ENCODE measurements at regions not wholly inside any gene's neighbourhood (a gene's known extent, or its start where the extent isn't known, plus 50 kb on each side); places are given as distances from the start of the nearest gene placed in this dataset.

DNA sequence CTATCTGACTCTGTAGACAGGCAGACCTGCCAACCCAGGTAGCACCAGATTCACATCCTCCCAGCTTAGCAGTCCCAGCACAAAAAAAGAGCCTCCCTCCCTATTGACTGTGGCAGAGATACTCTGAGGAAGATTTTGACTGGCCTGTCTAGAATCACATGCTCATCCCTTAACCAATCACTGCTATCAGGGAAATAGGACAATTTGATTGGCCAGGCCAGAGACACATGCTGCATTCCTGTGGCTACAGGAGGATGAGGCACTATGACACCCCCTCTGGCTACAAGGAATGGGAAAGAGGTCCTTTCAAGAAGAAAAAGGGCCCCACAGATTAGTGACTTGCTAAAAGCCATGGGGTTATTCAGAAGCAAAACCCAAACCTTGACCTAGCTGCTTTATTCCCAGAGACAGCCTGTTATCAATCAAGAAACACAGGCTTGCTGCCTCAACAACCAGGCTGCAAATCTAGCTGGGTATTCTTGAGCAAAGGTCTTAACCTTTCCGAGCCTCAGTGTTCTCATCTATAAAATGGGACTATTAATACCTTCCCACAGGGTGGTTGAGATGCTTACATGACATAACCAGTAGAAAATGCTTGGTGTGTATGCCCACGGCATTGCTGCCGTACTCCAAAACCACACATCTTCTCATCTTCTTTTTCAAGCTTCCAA, 147.6 kb downstream of the BCOR start:
- TF ChIP-seq EZH2phosphoT487 (IDR thresholded peaks at IDR 0.05; ENCODE audit: insufficient read depth, low read depth), result no peak
- no peak for TF ChIP-seq EZH2 (IDR thresholded peaks at IDR 0.05; ENCODE audit: insufficient read depth, poor library complexity, severe bottlenecking)
- no peak overlapping the region for H3K4me2 ChIP-seq (ENCODE audit: unreplicated experiment)
- no peak overlapping the region for H3K27ac ChIP-seq
- in situ Hi-C loops (cut with MboI), result no loop called here
- H3K79me2 ChIP-seq (ENCODE audit: insufficient read depth), result no peaks in the 10 kb centered on the region
- no peak overlapping the region for H2AFZ ChIP-seq
- no peaks in the 10 kb centered on the region for H3K9me2 ChIP-seq (ENCODE audit: insufficient read depth)
- WGBS, 2 experiments (ENCODE audit: low coverage in 1 of 2, low lambda C conversion rate in 2 of 2, missing lambda C conversion rate in 2 of 2), result 94 to 97% methylated on average over 3 of the region's 3 CpGs
- H3K4me1 ChIP-seq (ENCODE audit: insufficient read depth), result no peaks in the 10 kb centered on the region
- H3K27me3 ChIP-seq (replicated peaks; ENCODE audit: insufficient read depth), result no peaks in the 10 kb centered on the region
- H4K20me1 ChIP-seq (ENCODE audit: insufficient read depth), result no peaks in the 10 kb centered on the region
- no peak overlapping the region for H3K9ac ChIP-seq
- H3K36me3 ChIP-seq (ENCODE audit: low read depth), result no peaks in the 10 kb centered on the region
- H3K9me3 ChIP-seq (ENCODE audit: low read depth), result no peaks in the 10 kb centered on the region
- no peaks in the 10 kb centered on the region for H3F3A ChIP-seq (ENCODE audit: insufficient read depth)
- H3K4me3 ChIP-seq, result no peak overlapping the region
- DNase-seq, result peak; percentile 36

DNA sequence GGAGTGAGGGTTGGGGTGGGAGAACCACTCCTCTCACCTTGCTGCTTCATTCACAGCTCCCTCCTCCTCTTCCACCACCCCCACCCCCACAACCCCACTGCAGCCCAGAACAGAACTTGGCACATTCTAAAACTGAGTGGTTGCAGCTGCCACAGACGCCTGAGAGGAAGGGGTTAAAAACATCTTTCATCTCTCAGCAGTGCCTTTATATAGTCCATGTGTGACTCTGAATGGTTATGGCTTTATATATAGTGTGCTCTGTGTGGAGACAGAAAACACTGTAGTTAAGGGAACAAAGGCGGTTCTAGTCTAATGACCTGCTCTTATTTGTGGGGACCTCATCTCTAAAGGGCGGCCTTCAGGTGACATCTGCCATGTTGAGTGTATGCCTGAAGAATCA, 144.8 kb downstream of the BCOR start:
- H3K9ac ChIP-seq, result no peak overlapping the region
- no peaks in the 10 kb centered on the region for H3K4me1 ChIP-seq (ENCODE audit: insufficient read depth)
- 93 to 98% methylated on average over 3 of the region's 3 CpGs for WGBS, 2 experiments (ENCODE audit: low coverage in 1 of 2, low lambda C conversion rate in 2 of 2, missing lambda C conversion rate in 2 of 2)
- no peaks in the 10 kb centered on the region for H3F3A ChIP-seq (ENCODE audit: insufficient read depth)
- H3K9me3 ChIP-seq (ENCODE audit: low read depth), result no peaks in the 10 kb centered on the region
- no peak for DNase-seq
- in situ Hi-C loops (cut with MboI), result no loop called here
- H3K27ac ChIP-seq, result no peak overlapping the region
- H3K79me2 ChIP-seq (ENCODE audit: insufficient read depth), result no peaks in the 10 kb centered on the region
- H2AFZ ChIP-seq, result no peak overlapping the region
- no peaks in the 10 kb centered on the region for H4K20me1 ChIP-seq (ENCODE audit: insufficient read depth)
- H3K9me2 ChIP-seq (ENCODE audit: insufficient read depth), result no peaks in the 10 kb centered on the region
- H3K4me3 ChIP-seq, result no peak overlapping the region
- no peaks in the 10 kb centered on the region for H3K36me3 ChIP-seq (ENCODE audit: low read depth)
- no peaks in the 10 kb centered on the region for H3K27me3 ChIP-seq (replicated peaks; ENCODE audit: insufficient read depth)
- TF ChIP-seq EZH2phosphoT487 (IDR thresholded peaks at IDR 0.05; ENCODE audit: insufficient read depth, low read depth) (no peak), EZH2 (IDR thresholded peaks at IDR 0.05; ENCODE audit: insufficient read depth, poor library complexity, severe bottlenecking) (no peak)
- no peak overlapping the region for H3K4me2 ChIP-seq (ENCODE audit: unreplicated experiment)

DNA sequence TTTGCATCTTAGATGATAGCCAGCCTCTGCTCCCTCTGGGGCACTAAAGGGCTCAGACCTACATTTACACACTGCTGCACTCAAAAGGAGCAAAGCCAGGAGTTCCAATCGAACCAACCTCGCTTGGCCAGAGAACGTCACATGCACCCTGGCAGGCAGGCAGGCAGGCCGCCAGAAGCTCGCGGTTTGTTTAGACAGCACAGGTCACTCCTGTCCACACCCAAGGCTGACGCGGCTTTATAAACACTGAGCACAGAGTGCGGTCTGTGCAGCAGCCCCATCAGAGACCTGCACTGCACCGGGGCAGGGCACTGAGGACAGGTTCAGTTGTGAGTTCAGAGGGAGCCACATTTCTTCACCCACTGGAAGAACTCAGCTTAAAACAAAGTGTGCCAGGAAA, 143.9 kb downstream of the BCOR start:
- WGBS, 2 experiments (ENCODE audit: low coverage in 1 of 2, low lambda C conversion rate in 2 of 2, missing lambda C conversion rate in 2 of 2), result 94 to 100% methylated on average over 9 to 10 of the region's 10 CpGs
- no peak overlapping the region for H2AFZ ChIP-seq

DNA sequence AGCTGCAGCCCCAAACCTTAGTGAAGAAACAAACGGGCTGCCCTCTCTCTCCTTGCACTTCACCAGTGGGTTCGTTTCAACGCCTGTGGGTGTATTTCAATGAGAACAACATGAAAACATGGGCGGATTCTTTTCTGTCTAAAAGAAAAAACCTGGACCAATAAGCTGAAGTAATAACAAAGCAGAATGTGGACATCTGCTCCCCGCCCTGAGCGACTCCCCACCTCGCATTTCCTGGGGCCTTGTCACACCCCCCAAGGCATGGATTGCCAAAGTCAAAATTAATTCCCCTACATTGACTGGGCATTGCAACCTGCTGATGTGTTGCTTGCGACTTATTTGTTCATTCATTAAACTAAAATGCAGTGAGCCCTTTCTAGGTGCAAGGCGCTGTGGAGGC, 142.9 kb downstream of the BCOR start:
- WGBS, 2 experiments (ENCODE audit: low coverage in 1 of 2, low lambda C conversion rate in 2 of 2, missing lambda C conversion rate in 2 of 2), result 37 to 48% methylated on average over 8 to 9 of the region's 9 CpGs
- H3K27ac ChIP-seq, result no peak overlapping the region
- H3K4me2 ChIP-seq (ENCODE audit: unreplicated experiment), result no peak overlapping the region
- no peaks in the 10 kb centered on the region for H4K20me1 ChIP-seq (ENCODE audit: insufficient read depth)
- no peaks in the 10 kb centered on the region for H3F3A ChIP-seq (ENCODE audit: insufficient read depth)
- H3K27me3 ChIP-seq (replicated peaks; ENCODE audit: insufficient read depth), result no peaks in the 10 kb centered on the region
- H3K9me3 ChIP-seq (ENCODE audit: low read depth), result no peaks in the 10 kb centered on the region
- no peak overlapping the region for H3K4me3 ChIP-seq
- in situ Hi-C loops (cut with MboI), result no loop called here
- DNase-seq, result no peak
- H3K9ac ChIP-seq, result no peak overlapping the region
- H3K9me2 ChIP-seq (ENCODE audit: insufficient read depth), result no peaks in the 10 kb centered on the region
- TF ChIP-seq EZH2phosphoT487 (IDR thresholded peaks at IDR 0.05; ENCODE audit: insufficient read depth, low read depth) (no peak), EZH2 (IDR thresholded peaks at IDR 0.05; ENCODE audit: insufficient read depth, poor library complexity, severe bottlenecking) (no peak)
- no peak overlapping the region for H2AFZ ChIP-seq
- no peaks in the 10 kb centered on the region for H3K79me2 ChIP-seq (ENCODE audit: insufficient read depth)
- H3K36me3 ChIP-seq (ENCODE audit: low read depth), result no peaks in the 10 kb centered on the region
- no peaks in the 10 kb centered on the region for H3K4me1 ChIP-seq (ENCODE audit: insufficient read depth)

More for the DNA sequence above, 143.9 kb downstream of the BCOR start:
- no peaks in the 10 kb centered on the region for H3K9me2 ChIP-seq (ENCODE audit: insufficient read depth)
- H3K9me3 ChIP-seq (ENCODE audit: low read depth), result no peaks in the 10 kb centered on the region
- no peaks in the 10 kb centered on the region for H3K4me1 ChIP-seq (ENCODE audit: insufficient read depth)
- H3K27me3 ChIP-seq (replicated peaks; ENCODE audit: insufficient read depth), result no peaks in the 10 kb centered on the region
- H3K36me3 ChIP-seq (ENCODE audit: low read depth), result no peaks in the 10 kb centered on the region
- no peak for TF ChIP-seq EZH2phosphoT487 (IDR thresholded peaks at IDR 0.05; ENCODE audit: insufficient read depth, low read depth)
- TF ChIP-seq EZH2 (IDR thresholded peaks at IDR 0.05; ENCODE audit: insufficient read depth, poor library complexity, severe bottlenecking), result no peak
- H3K27ac ChIP-seq, result no peak overlapping the region
- no peak for DNase-seq
- H3F3A ChIP-seq (ENCODE audit: insufficient read depth), result no peaks in the 10 kb centered on the region
- no peak overlapping the region for H3K9ac ChIP-seq
- no peaks in the 10 kb centered on the region for H3K79me2 ChIP-seq (ENCODE audit: insufficient read depth)
- no peak overlapping the region for H3K4me2 ChIP-seq (ENCODE audit: unreplicated experiment)
- in situ Hi-C loops (cut with MboI), result no loop called here
- H3K4me3 ChIP-seq, result no peak overlapping the region
- no peaks in the 10 kb centered on the region for H4K20me1 ChIP-seq (ENCODE audit: insufficient read depth)
